Liver (tissue), 2 donors: ENCODE measurements at regions not wholly inside any gene's neighbourhood (a gene's known extent, or its start where the extent isn't known, plus 50 kb on each side); places are given as distances from the start of the nearest gene placed in this dataset.

Experiments
- CTCF ChIP-seq: fragments of 150-350 bp; IDR thresholded peaks from 2 replicates; pipeline ENCODE4 v1.5.1; 2017; ENCODE audit warnings: improper control_type of control experiment, low read depth, low read length; ENCODE audit not compliant: missing input control
- REST ChIP-seq: IDR thresholded peaks from 2 replicates; pipeline ENCODE4 v1.6.1; 2016; ENCODE audit warnings: antibody characterized with exemption, mild to moderate bottlenecking
- YY1 ChIP-seq: IDR thresholded peaks from 2 replicates; pipeline ENCODE4 v1.6.1; 2016; ENCODE audit warnings: antibody characterized with exemption, mild to moderate bottlenecking
- donor health status: healthy.

- TF ChIP-seq CTCF, result no peak
- TF ChIP-seq YY1, result no peak
- TF ChIP-seq REST, result no peak
Observed at GRCh38 chr5:38765399-38765861, 80.4 kb upstream of the OSMR start.
